ENCODE measurements at regions not wholly inside any gene's neighbourhood (a gene's known extent, or its start where the extent isn't known, plus 50 kb on each side); places are given as distances from the start of the nearest gene placed in this dataset.
"Not testable (repeated sequence)": the region's sequence is repeated elsewhere in the genome, so short reads cannot be mapped to it uniquely, and the experiment has no call there.

- not testable (repeated sequence) for DNase-seq (ENCODE audit: low read depth in 1 of 2, low spot score in 1 of 2)
These were observed 435.8 kb downstream of the SHISA9 start for GRCh38 chr16:13336907-13337881.

- DNase-seq (ENCODE audit: low read depth in 1 of 2, low spot score in 1 of 2): no peak
These were observed 436.6 kb downstream of the SHISA9 start for GRCh38 chr16:13338044-13338443.

GRCh38 chr16:13342675-13343074 is 441.3 kb downstream of the SHISA9 start:
- DNase-seq (ENCODE audit: low read depth in 1 of 2, low spot score in 1 of 2): no peak

- DNase-seq (ENCODE audit: low read depth in 1 of 2, low spot score in 1 of 2): no peak
These were observed 442.6 kb downstream of the SHISA9 start for GRCh38 chr16:13344001-13344400.

- no peak for DNase-seq (ENCODE audit: low read depth in 1 of 2, low spot score in 1 of 2)
These were observed 447.0 kb downstream of the SHISA9 start for GRCh38 chr16:13348416-13348815.

- no peak for DNase-seq (ENCODE audit: low read depth in 1 of 2, low spot score in 1 of 2)
These were observed 448.6 kb downstream of the SHISA9 start for GRCh38 chr16:13350000-13350399.

GRCh38 chr16:13351181-13351580 is 449.8 kb downstream of the SHISA9 start:
- DNase-seq (ENCODE audit: low read depth in 1 of 2, low spot score in 1 of 2): no peak

GRCh38 chr16:13351601-13352217 is 450.3 kb downstream of the SHISA9 start:
- no peak for DNase-seq (ENCODE audit: low read depth in 1 of 2, low spot score in 1 of 2)

- DNase-seq (ENCODE audit: low read depth in 1 of 2, low spot score in 1 of 2): not testable (repeated sequence)
These were observed 451.4 kb downstream of the SHISA9 start for GRCh38 chr16:13352796-13353195.

- DNase-seq (ENCODE audit: low read depth in 1 of 2, low spot score in 1 of 2): not testable (repeated sequence)
These were observed 456.4 kb downstream of the SHISA9 start for GRCh38 chr16:13357842-13358241.

GRCh38 chr16:13359835-13360234 is 458.4 kb downstream of the SHISA9 start:
- no peak for DNase-seq (ENCODE audit: low read depth in 1 of 2, low spot score in 1 of 2)

GRCh38 chr16:13372421-13372820 is 471.0 kb downstream of the SHISA9 start:
- DNase-seq (ENCODE audit: low read depth in 1 of 2, low spot score in 1 of 2): no peak

GRCh38 chr16:13376174-13376573 is 474.8 kb downstream of the SHISA9 start:
- no peak for DNase-seq (ENCODE audit: low read depth in 1 of 2, low spot score in 1 of 2)

GRCh38 chr16:13377143-13377542 is 475.7 kb downstream of the SHISA9 start:
- DNase-seq (ENCODE audit: low read depth in 1 of 2, low spot score in 1 of 2): no peak

- no peak for DNase-seq (ENCODE audit: low read depth in 1 of 2, low spot score in 1 of 2)
These were observed 476.8 kb downstream of the SHISA9 start for GRCh38 chr16:13378151-13378550.

- DNase-seq (ENCODE audit: low read depth in 1 of 2, low spot score in 1 of 2): no peak
These were observed 477.9 kb downstream of the SHISA9 start for GRCh38 chr16:13379266-13379665.

- not testable (repeated sequence) for DNase-seq (ENCODE audit: low read depth in 1 of 2, low spot score in 1 of 2)
These were observed 484.0 kb downstream of the SHISA9 start for GRCh38 chr16:13385156-13386040.

GRCh38 chr16:13390093-13390985 is 488.9 kb downstream of the SHISA9 start:
- DNase-seq (ENCODE audit: low read depth in 1 of 2, low spot score in 1 of 2): no peak

- no peak for DNase-seq (ENCODE audit: low read depth in 1 of 2, low spot score in 1 of 2)
These were observed 489.5 kb downstream of the SHISA9 start for GRCh38 chr16:13390986-13391305.

GRCh38 chr16:13391337-13391736 is 489.9 kb downstream of the SHISA9 start:
- no peak for DNase-seq (ENCODE audit: low read depth in 1 of 2, low spot score in 1 of 2)
